Calu3 (cell line): ENCODE measurements at regions not wholly inside any gene's neighbourhood (a gene's known extent, or its start where the extent isn't known, plus 50 kb on each side); places are given as distances from the start of the nearest gene placed in this dataset.

Source experiments
- BruUV-seq: library from RNA; stranded (reverse); fragments of 400-500 nt; replicated peaks from 2 replicates; lab custom pipeline; 2021; lab: Mats Ljungman, UMichigan
- CTCF ChIA-PET: fragments of 300-600 bp; sonication (Branson Sonifier 250); formaldehyde crosslinking; loops from one replicate; lab custom pipeline; 2022; ENCODE audit warnings: antibody characterized with exemption; lab: Charles Lee
- DNase-seq: peaks from one replicate; pipeline ENCODE4 v3.0.0; 2022
- H3K27ac Mint-ChIP-seq: one replicate; pipeline ENCODE4 v1.8.0; 2022; ENCODE audit warnings: mixed read lengths; ENCODE audit not compliant: unreplicated experiment
- H3K27me3 Mint-ChIP-seq: one replicate; pipeline ENCODE4 v1.8.0; 2022; ENCODE audit warnings: mixed read lengths; ENCODE audit not compliant: unreplicated experiment
- H3K36me3 Mint-ChIP-seq: one replicate; pipeline ENCODE4 v1.8.0; 2022; ENCODE audit warnings: mild to moderate bottlenecking, moderate library complexity, mixed read lengths; ENCODE audit not compliant: insufficient read depth, unreplicated experiment
- H3K4me1 Mint-ChIP-seq: one replicate; pipeline ENCODE4 v1.8.0; 2022; ENCODE audit warnings: mild to moderate bottlenecking, low read depth, mixed read lengths; ENCODE audit not compliant: unreplicated experiment
- H3K4me3 Mint-ChIP-seq: one replicate; pipeline ENCODE4 v1.8.0; 2022; ENCODE audit warnings: mild to moderate bottlenecking, low read depth, moderate library complexity, mixed read lengths; ENCODE audit not compliant: unreplicated experiment
- H3K9me3 Mint-ChIP-seq: one replicate; pipeline ENCODE4 v1.8.0; 2022; ENCODE audit warnings: low read depth, mixed read lengths; ENCODE audit not compliant: unreplicated experiment
- intact Hi-C: fragments of 100-400 bp; cut with micrococcal nuclease; formaldehyde crosslinking; loops from one replicate; pipeline ENCODE4 v1.10.0; 2022; ENCODE audit not compliant: unreplicated experiment
- TF ChIP-seq, protein P1 (sequence below): fragments of 200-600 bp; IDR thresholded peaks from one replicate; pipeline ENCODE4 v1.8.0; 2022; ENCODE audit warnings: antibody characterized with exemption; ENCODE audit not compliant: unreplicated experiment

DNA sequence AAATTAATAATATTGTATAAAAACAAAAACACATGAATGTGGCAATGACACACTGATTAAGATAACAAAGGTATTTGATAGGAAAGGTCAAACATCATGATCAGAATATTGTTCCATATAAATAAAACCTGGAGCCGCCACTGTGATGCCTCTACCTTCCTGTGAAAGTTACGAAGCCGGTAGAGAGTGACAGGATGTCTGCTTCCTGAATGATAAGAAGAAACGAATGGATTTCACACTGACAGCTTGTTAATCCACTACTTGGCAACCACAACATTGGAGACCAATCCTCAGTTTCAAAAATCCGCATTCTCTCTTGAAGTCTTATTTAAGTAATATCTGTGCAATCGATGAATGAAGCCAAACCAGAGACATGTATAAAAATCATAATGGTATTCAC, 315.1 kb downstream of the HDGFL1 start:
- intact Hi-C loops, result loop anchor here (10.0 kb wide), 2 partner anchors 960 to 1150 kb away; no protein-coding TSS in a partner anchor
- no peak for DNase-seq
- Mint-ChIP-seq H3K4me3 (no peak overlapping the region), H3K9me3 (peaks cover 7% of the 10 kb centered on the region), H3K27ac (no peak overlapping the region), H3K36me3 (peaks cover 5% of the 10 kb centered on the region), H3K27me3 (no peaks in the 10 kb centered on the region), H3K4me1 (peaks cover 62% of the 10 kb centered on the region)
- TF ChIP-seq, protein P1, sequence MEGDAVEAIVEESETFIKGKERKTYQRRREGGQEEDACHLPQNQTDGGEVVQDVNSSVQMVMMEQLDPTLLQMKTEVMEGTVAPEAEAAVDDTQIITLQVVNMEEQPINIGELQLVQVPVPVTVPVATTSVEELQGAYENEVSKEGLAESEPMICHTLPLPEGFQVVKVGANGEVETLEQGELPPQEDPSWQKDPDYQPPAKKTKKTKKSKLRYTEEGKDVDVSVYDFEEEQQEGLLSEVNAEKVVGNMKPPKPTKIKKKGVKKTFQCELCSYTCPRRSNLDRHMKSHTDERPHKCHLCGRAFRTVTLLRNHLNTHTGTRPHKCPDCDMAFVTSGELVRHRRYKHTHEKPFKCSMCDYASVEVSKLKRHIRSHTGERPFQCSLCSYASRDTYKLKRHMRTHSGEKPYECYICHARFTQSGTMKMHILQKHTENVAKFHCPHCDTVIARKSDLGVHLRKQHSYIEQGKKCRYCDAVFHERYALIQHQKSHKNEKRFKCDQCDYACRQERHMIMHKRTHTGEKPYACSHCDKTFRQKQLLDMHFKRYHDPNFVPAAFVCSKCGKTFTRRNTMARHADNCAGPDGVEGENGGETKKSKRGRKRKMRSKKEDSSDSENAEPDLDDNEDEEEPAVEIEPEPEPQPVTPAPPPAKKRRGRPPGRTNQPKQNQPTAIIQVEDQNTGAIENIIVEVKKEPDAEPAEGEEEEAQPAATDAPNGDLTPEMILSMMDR, result no peak
- no TSS peak for BruUV-seq
- CTCF ChIA-PET, result no interaction called here

DNA sequence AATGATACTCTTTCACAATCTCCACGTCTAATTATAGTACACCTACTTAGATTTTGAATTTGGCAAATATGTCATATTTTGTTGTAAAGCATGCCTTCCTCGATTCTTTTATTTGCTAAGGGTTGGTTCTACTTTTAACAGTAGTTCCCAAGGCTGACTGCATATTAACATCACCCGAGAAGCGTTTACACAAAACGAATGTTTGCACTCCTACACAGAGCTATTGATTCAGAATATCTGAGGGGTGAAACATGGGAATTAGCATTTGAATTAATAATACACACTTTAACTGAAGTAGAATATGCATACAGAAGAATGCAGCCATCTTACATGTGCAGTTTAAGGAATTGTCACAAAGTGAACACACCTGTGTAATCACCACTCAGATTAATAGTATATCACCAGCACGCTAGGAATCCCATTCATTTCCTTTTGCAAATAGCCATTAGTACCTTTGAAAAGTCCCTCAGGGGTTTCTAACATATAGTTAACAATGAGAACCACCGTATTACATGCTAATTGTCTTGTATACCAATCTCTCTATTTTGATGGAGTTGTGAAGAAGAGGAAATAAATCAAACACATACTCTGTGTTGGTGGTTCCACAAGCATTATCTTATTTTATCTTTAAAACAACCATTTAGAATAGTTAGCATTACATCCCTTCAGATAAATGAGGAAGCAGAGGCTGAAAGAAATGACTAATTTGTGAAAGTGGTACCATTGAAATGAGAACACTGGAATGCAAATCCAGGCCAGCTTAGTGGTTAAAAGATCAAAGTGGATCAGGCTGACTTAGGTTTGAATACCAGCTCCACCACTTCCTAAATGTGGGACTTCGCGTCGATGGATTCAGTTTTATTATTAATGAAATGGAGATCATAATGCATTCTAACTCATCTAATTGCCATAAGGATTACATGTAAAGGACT, 317.6 kb downstream of the HDGFL1 start:
- Mint-ChIP-seq H3K27ac (peak overlapping the region; percentile 71), H3K4me3 (peak overlapping the region; percentile 17), H3K36me3 (peaks cover 5% of the 10 kb centered on the region), H3K4me1 (peaks cover 50% of the 10 kb centered on the region), H3K27me3 (no peaks in the 10 kb centered on the region), H3K9me3 (peaks cover 7% of the 10 kb centered on the region)
- TF ChIP-seq, protein P1, result no peak
- intact Hi-C loops, result loop anchor here (5.0 to 10.0 kb wide), 4 partner anchors 230 to 1290 kb away; no protein-coding TSS in a partner anchor
- DNase-seq, result peak; percentile 43
- CTCF ChIA-PET, result interaction anchor here (0.5 to 2.0 kb wide), 5 partner anchors 18 to 60 kb away, joined by 3 to 7 read pairs (median 5); no protein-coding TSS in a partner anchor
- no TSS peak for BruUV-seq

DNA sequence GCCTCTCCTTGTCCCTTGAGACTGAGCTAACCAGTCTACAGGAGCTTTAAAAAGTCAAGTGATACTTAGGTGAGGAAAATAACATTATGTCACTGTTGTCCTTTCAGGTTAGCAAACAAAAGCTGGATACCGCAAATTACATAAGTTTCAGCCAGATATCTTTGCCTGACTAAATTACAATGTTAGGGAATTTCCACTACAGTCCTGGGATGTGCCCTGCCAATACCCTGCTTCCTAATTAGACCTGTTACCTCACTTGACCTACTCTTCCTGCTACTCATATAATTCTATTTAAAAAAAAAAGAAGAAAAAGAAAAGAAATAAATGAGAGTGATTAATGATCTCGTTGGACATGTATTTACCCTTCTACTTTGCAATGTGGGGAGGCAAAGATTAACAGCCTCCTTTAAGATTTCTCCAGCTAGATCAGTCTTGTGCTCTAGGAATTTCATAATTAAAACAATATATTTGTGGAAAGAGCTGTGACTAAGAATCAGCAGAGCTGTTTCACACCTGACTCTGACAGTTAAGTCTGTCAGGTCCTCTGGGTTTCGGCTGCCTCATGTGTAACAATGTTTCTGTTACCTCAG, 318.9 kb downstream of the HDGFL1 start:
- no peak overlapping the region for H3K4me3 Mint-ChIP-seq
- intact Hi-C loops, result loop anchor here (1.0 to 10.0 kb wide), 5 partner anchors 8 to 1291 kb away; no protein-coding TSS in a partner anchor
- peaks cover 7% of the 10 kb centered on the region for H3K9me3 Mint-ChIP-seq
- BruUV-seq, result no TSS peak
- DNase-seq, result peak; percentile 47
- TF ChIP-seq, protein P1, result no peak
- H3K36me3 Mint-ChIP-seq, result peaks cover 14% of the 10 kb centered on the region
- no peaks in the 10 kb centered on the region for H3K27me3 Mint-ChIP-seq
- peak overlapping the region; percentile 71 for H3K27ac Mint-ChIP-seq
- CTCF ChIA-PET, result interaction anchor here (0.5 to 2.0 kb wide), 4 partner anchors 18 to 487 kb away, joined by 3 to 7 read pairs (median 4); no protein-coding TSS in a partner anchor
- peaks cover 47% of the 10 kb centered on the region for H3K4me1 Mint-ChIP-seq

DNA sequence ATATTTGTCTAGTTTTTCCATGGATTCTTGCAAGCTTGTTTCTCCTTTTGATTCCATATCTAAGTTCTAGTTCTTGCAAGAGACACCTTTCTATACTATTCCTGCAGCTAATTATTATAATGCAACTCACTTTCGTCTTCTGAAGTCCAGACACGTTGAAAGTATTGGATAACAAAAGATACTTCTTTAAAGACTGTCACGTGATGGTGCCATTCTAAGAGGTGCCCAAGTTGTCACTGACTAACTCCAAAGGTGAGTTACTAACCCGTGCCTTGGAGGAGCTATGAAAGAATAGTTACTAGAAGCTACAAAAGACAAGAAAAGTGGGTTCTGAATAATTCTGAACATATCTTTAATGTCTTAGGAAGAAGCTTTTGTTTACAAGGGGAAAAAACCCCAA, 322.6 kb downstream of the HDGFL1 start:
- H3K27me3 Mint-ChIP-seq, result no peaks in the 10 kb centered on the region
- BruUV-seq, result no TSS peak

More for the DNA sequence above, 322.6 kb downstream of the HDGFL1 start:
- CTCF ChIA-PET, result interaction anchor here (0.5 to 1.4 kb wide), 5 partner anchors 11 to 941 kb away, joined by 3 to 6 read pairs (median 4); no protein-coding TSS in a partner anchor
- Mint-ChIP-seq H3K9me3 (no peaks in the 10 kb centered on the region), H3K27ac (peak overlapping the region; percentile 95), H3K36me3 (peaks cover 14% of the 10 kb centered on the region), H3K4me3 (no peak overlapping the region), H3K4me1 (peaks cover 35% of the 10 kb centered on the region)
- DNase-seq, result no peak
- TF ChIP-seq, protein P1, result no peak
- intact Hi-C loops, result no loop called here
